H1 (cell line): ENCODE measurements at regions not wholly inside any gene's neighbourhood (a gene's known extent, or its start where the extent isn't known, plus 50 kb on each side); places are given as distances from the start of the nearest gene placed in this dataset.
A peak's percentile ranks its signal among the peaks of the same experiment; 100 is the strongest.

Experiments used
- CTCF ChIA-PET: fragments of 300-600 bp; sonication (Branson Sonifier 250); formaldehyde crosslinking; loops from one replicate; lab custom pipeline; 2021; ENCODE audit not compliant: partially characterized antibody; lab: Charles Lee
- POLR2A ChIA-PET: fragments of 300-600 bp; sonication (Branson Sonifier 250); formaldehyde crosslinking; loops from one replicate; lab custom pipeline; 2021; ENCODE audit warnings: inconsistent platforms; ENCODE audit not compliant: partially characterized antibody; lab: Charles Lee
- DNase-seq, 2 experiments: peaks; one replicate each; pipeline versions ENCODE4 v3.0.0 to v3.0.0-alpha.2; 2010 to 2022; ENCODE audit warnings: low spot score in 2 of 2, low read depth in 1 of 2, mixed read lengths in 1 of 2
- FAIRE-seq: peaks from 2 replicates; lab custom pipeline; 2011; peaks lifted over from hg19 to GRCh38; lab: Jason Lieb, UNC
- H2AFZ ChIP-seq: 2 replicates; pipeline ENCODE4 v1.8.1; 2012; ENCODE audit warnings: low read length, inconsistent platforms
- H2AK5ac ChIP-seq: 2 replicates; pipeline ENCODE4 v1.6.1; 2013; ENCODE audit warnings: low read depth, low read length
- H2BK120ac ChIP-seq: replicated peaks from 2 replicates; pipeline ENCODE3; 2013; ENCODE audit warnings: low read depth, low read length, inconsistent platforms
- H2BK12ac ChIP-seq: 2 replicates; pipeline ENCODE4 v1.6.1; 2013; ENCODE audit warnings: low read depth, low read length
- H2BK15ac ChIP-seq: 2 replicates; pipeline ENCODE4 v1.6.1; 2013; ENCODE audit warnings: low read length
- H2BK20ac ChIP-seq: 2 replicates; pipeline ENCODE4 v1.6.1; 2013; ENCODE audit warnings: low read length
- H2BK5ac ChIP-seq: 2 replicates; pipeline ENCODE4 v1.6.1; 2013; ENCODE audit warnings: low read depth, low read length
- H3K14ac ChIP-seq: 2 replicates; pipeline ENCODE4 v1.6.1; 2013; ENCODE audit warnings: inconsistent platforms; ENCODE audit not compliant: insufficient read length
- H3K18ac ChIP-seq: 2 replicates; pipeline ENCODE4 v1.6.1; 2013; ENCODE audit warnings: low read length; ENCODE audit errors: extremely low read depth
- H3K23ac ChIP-seq: 2 replicates; pipeline ENCODE4 v1.6.1; 2013; ENCODE audit warnings: inconsistent platforms; ENCODE audit not compliant: insufficient read length
- H3K23me2 ChIP-seq: 2 replicates; pipeline ENCODE4 v1.6.1; 2013; ENCODE audit warnings: low read depth, low read length
- H3K27ac ChIP-seq: 2 replicates; pipeline ENCODE4 v1.6.1; 2011; ENCODE audit warnings: low read depth, low read length, inconsistent platforms
- H3K27me3 ChIP-seq, 4 experiments: replicated peaks in 1 of 4; 1 replicate in 1 of 4; 2 replicates in 3 of 4; pipeline versions ENCODE4 v1.6.1 to v1.8.1; 2011 to 2013; ENCODE audit warnings: low read length in 3 of 4, mild to moderate bottlenecking in 3 of 4, inconsistent platforms in 2 of 4, mixed read lengths in 2 of 4, moderate library complexity in 1 of 4; ENCODE audit not compliant: control insufficient read depth in 3 of 4, insufficient read depth in 3 of 4; ENCODE audit errors: extremely low read depth in 1 of 4
- H3K36me3 ChIP-seq, 4 experiments: 2 replicates each; pipeline versions ENCODE4 v1.6.1 to v1.8.1; 2011 to 2013; ENCODE audit warnings: mild to moderate bottlenecking in 4 of 4, low read length in 3 of 4, moderate library complexity in 2 of 4, control low read depth in 1 of 4, inconsistent platforms in 1 of 4; ENCODE audit not compliant: insufficient read depth in 4 of 4, control insufficient read depth in 2 of 4
- H3K4ac ChIP-seq: replicated peaks from 2 replicates; pipeline ENCODE3; 2013; ENCODE audit warnings: low read length, low read depth, mixed read lengths, inconsistent platforms; ENCODE audit not compliant: insufficient read length
- H3K4me1 ChIP-seq, 4 experiments: replicated peaks in 1 of 4; 1 replicate in 1 of 4; 2 replicates in 3 of 4; pipeline versions ENCODE4 v1.6.1 to v1.8.1; 2011 to 2013; ENCODE audit warnings: low read length in 3 of 4, inconsistent platforms in 2 of 4, mixed read lengths in 1 of 4; ENCODE audit not compliant: insufficient read depth in 4 of 4, control insufficient read depth in 3 of 4
- H3K4me2 ChIP-seq, 2 experiments: 2 replicates each; pipeline versions ENCODE4 v1.6.1 to v1.8.1; 2011 to 2013; ENCODE audit warnings: low read depth in 2 of 2, low read length in 2 of 2, control low read depth in 1 of 2, inconsistent platforms in 1 of 2, mild to moderate bottlenecking in 1 of 2; ENCODE audit not compliant: insufficient read depth in 1 of 2
- H3K4me3 ChIP-seq, 4 experiments: fragments of 200-600, 300-600 bp in 1 of 4; sonication (generic), shearing (Covaris generic), sonication (Bioruptor Twin) in 1 of 4; 2 replicates each; pipeline versions ENCODE4 v1.5.1 to v1.8.1; 2011 to 2016; ENCODE audit warnings: low read length in 4 of 4, low read depth in 3 of 4, control low read depth in 2 of 4, inconsistent platforms in 2 of 4, mild to moderate bottlenecking in 2 of 4, mixed read lengths in 1 of 4, moderate library complexity in 1 of 4; ENCODE audit not compliant: insufficient read depth in 2 of 4; ENCODE audit errors: extremely low read depth in 1 of 4
- H3K56ac ChIP-seq: replicated peaks from 2 replicates; pipeline ENCODE3; 2013; ENCODE audit warnings: low read depth, mild to moderate bottlenecking, mixed read lengths, low read length, inconsistent platforms; ENCODE audit not compliant: insufficient read length
- H3K79me1 ChIP-seq: 2 replicates; pipeline ENCODE4 v1.6.1; 2013; ENCODE audit warnings: low read depth, low read length, control low read depth
- H3K79me2 ChIP-seq, 2 experiments: 2 replicates each; pipeline versions ENCODE4 v1.6.1 to v1.8.1; 2012 to 2013; ENCODE audit warnings: low read length in 2 of 2, mild to moderate bottlenecking in 2 of 2, inconsistent platforms in 1 of 2; ENCODE audit not compliant: insufficient read depth in 2 of 2, control insufficient read depth in 1 of 2
- H3K9ac ChIP-seq, 4 experiments: replicated peaks in 1 of 4; 1 replicate in 1 of 4; 2 replicates in 3 of 4; pipeline versions ENCODE4 v1.6.1 to v1.8.1; 2011 to 2013; ENCODE audit warnings: low read depth in 3 of 4, low read length in 3 of 4, control low read depth in 2 of 4, mild to moderate bottlenecking in 2 of 4, moderate library complexity in 2 of 4, inconsistent platforms in 1 of 4; ENCODE audit errors: extremely low read depth in 1 of 4
- H3K9me3 ChIP-seq, 2 experiments: 2 replicates each; pipeline versions ENCODE4 v1.6.1 to v1.8.1; 2012 to 2013; ENCODE audit warnings: mild to moderate bottlenecking in 2 of 2, moderate library complexity in 2 of 2, control low read depth in 1 of 2, inconsistent platforms in 1 of 2, low read depth in 1 of 2, low read length in 1 of 2, mixed read lengths in 1 of 2; ENCODE audit not compliant: insufficient read depth in 2 of 2
- H4K20me1 ChIP-seq, 2 experiments: replicated peaks in 1 of 2; 2 replicates each; pipeline versions ENCODE3 to v1.8.1; 2011 to 2013; ENCODE audit warnings: inconsistent platforms in 2 of 2, low read length in 2 of 2, mild to moderate bottlenecking in 1 of 2; ENCODE audit not compliant: insufficient read depth in 2 of 2, control insufficient read depth in 1 of 2
- H4K5ac ChIP-seq: 2 replicates; pipeline ENCODE4 v1.6.1; 2013; ENCODE audit warnings: low read length, low read depth, mixed read lengths, inconsistent platforms; ENCODE audit not compliant: insufficient read length
- H4K8ac ChIP-seq: 2 replicates; pipeline ENCODE4 v1.8.0; 2013; ENCODE audit warnings: mild to moderate bottlenecking, moderate library complexity, low read length, inconsistent platforms; ENCODE audit not compliant: insufficient read depth; ENCODE audit errors: extremely low read depth
- H4K91ac ChIP-seq: replicated peaks from 2 replicates; pipeline ENCODE3; 2013; ENCODE audit warnings: low read length, mixed read lengths, inconsistent platforms; ENCODE audit not compliant: insufficient read length
- E2F6 ChIP-seq: IDR thresholded peaks from 2 replicates; pipeline ENCODE4 v1.6.1; 2012; ENCODE audit warnings: inconsistent platforms
- SUZ12 ChIP-seq: fragments of 200-600 bp; sonication (generic); IDR thresholded peaks from 2 replicates; pipeline ENCODE4 v1.6.1; 2012; ENCODE audit warnings: mild to moderate bottlenecking, inconsistent platforms, low read length, moderate library complexity, mixed read lengths
- TAF7 ChIP-seq: optimal IDR thresholded peaks from 2 replicates; pipeline ENCODE3; 2011; ENCODE audit warnings: low read depth, mild to moderate bottlenecking, inconsistent platforms, low read length, moderate library complexity, borderline replicate concordance
- WGBS, 2 experiments: shearing (Covaris generic) in 1 of 2; methylation state at CpG; one replicate each; pipeline versions ENCODE4 v1.1.6 to v1.1.7; 2013 to 2015; ENCODE audit warnings: low lambda C conversion rate in 2 of 2, mixed read lengths in 2 of 2, inconsistent platforms in 1 of 2, low coverage in 1 of 2, missing lambda C conversion rate in 1 of 2; ENCODE audit not compliant: insufficient replicate concordance in 2 of 2, insufficient coverage in 1 of 2, insufficient read length in 1 of 2; ENCODE audit errors: extremely low coverage in 1 of 2, missing lambda C conversion rate in 1 of 2; 5-methylcytosine and 5-hydroxymethylcytosine counted together

DNA sequence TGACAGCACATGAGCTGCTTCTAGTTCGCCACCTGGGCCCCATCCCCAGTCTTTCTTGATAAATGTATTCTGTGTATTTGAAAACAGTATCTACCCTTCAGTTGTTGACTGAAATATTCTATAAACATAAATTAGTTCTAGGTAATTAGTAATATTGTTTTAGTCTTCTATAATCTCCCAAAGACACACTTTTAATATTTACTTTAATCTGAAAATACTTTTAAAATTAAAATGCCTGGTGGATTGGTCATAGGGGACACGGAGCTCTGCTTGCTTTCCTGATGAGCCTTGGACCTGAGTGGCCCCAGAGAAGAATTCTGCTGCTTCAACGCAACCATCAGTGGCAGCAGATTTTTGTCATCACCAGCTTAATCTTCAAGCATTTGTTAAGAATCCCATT, 234.5 kb downstream of the THBS2 start:
- Histone ChIP-seq H3K56ac (no peak overlapping the region), H3K27ac (no peak overlapping the region), H3K9me3 (peaks cover 12 to 14% of the 10 kb centered on the region in 2 experiments), H2BK120ac (no peak overlapping the region), H3K4me1 (no peaks in the 10 kb centered on the region), H4K91ac (no peak overlapping the region), H2BK20ac (no peak overlapping the region), H3K4ac (no peak overlapping the region), H3K4me2 (no peak overlapping the region), H3K36me3 (peaks cover 0 to 3% (median under 1%) of the 10 kb centered on the region in 4 experiments; a peak in 2 of 8 replicates), H4K5ac (no peak overlapping the region), H2AK5ac (no peak overlapping the region), H2AFZ (no peak overlapping the region), H3K18ac (no peak overlapping the region), H3K4me3 (no peak overlapping the region), H3K14ac (no peak overlapping the region), H3K27me3 (no peaks in the 10 kb centered on the region), H2BK5ac (no peak overlapping the region), H3K79me2 (no peaks in the 10 kb centered on the region), H4K8ac (no peak overlapping the region), H2BK12ac (0 out of 2 replicates have a peak overlapping the region, but pooled peaks have one; percentile 50), H3K79me1 (no peaks in the 10 kb centered on the region), H3K23ac (no peak overlapping the region), H3K23me2 (no peaks in the 10 kb centered on the region), H2BK15ac (no peak overlapping the region), H4K20me1 (no peaks in the 10 kb centered on the region), H3K9ac (no peak overlapping the region)
- POLR2A ChIA-PET = no interaction called here
- CTCF ChIA-PET = interaction anchor here (0.9 to 2.3 kb wide), 14 partner anchors 11 to 349 kb away, joined by 3 to 14 read pairs (median 4); no protein-coding TSS in a partner anchor
- DNase-seq (no peak), FAIRE-seq (no peak)
- no peak for TF ChIP-seq TAF7
- no peak for TF ChIP-seq E2F6
- TF ChIP-seq SUZ12 = no peak
- 96% methylated on average over 3 of the region's 3 CpGs; no CpG with 5 or more reads in 1 of the 2 experiments for WGBS, 2 experiments
